ENCODE measurements at regions not wholly inside any gene's neighbourhood (a gene's known extent, or its start where the extent isn't known, plus 50 kb on each side); places are given as distances from the start of the nearest gene placed in this dataset.
A peak's percentile ranks its signal among the peaks of the same experiment; 100 is the strongest.

GRCh38 chrX:79300856-79301255 is 66.3 kb downstream of the ITM2A start:
- DNase-seq, result no peak

GRCh38 chrX:79290596-79290995 is 76.5 kb downstream of the ITM2A start:
- no peak for DNase-seq

- no peak for DNase-seq
Measured at GRCh38 chrX:79288733-79289132, 78.4 kb downstream of the ITM2A start.

DNA sequence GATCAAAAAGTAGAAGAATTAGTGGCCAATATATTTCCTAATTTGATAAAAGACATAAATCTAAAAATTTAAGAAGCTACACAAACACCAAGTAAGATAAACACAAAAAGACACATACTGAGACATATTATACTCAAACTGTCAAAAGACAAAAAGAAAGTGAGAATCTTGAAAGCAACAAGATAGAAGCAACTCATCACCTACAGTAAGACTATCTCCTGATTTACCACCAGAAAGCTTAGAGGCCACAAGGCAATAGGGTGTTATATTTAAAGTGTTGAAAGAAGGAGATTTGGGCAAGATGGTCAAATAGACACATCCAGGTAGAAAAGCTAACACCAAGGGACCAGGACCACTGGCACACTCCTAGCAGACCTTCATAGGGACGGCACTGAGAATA is 79.4 kb downstream of the ITM2A start:
- DNase-seq, result no peak

- DNase-seq, result no peak
Measured at GRCh38 chrX:79281775-79282174, 85.4 kb downstream of the ITM2A start.

DNA sequence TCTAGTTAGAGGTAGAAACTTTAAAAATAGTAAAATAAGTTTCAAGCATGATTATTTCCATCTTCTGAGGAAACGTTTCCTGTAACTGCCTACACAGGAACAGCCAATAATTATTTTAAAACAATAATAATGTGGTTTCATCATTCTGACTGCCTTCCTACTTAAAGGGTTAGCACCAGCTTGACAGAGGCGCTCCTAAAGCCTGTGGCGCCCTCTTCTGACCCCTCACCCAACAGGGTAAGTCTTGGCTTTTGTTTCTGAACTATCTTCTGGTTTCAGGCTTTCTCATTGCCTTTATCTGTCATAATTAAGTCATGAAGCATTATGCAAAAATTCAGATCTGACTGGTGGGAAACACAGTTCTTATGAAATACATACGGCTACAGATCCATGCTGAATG is 96.7 kb downstream of the ITM2A start:
- peak; percentile 37 for DNase-seq

- DNase-seq, result peak; percentile 47
Measured at GRCh38 chrX:79268788-79269187, 98.3 kb downstream of the ITM2A start.

DNA sequence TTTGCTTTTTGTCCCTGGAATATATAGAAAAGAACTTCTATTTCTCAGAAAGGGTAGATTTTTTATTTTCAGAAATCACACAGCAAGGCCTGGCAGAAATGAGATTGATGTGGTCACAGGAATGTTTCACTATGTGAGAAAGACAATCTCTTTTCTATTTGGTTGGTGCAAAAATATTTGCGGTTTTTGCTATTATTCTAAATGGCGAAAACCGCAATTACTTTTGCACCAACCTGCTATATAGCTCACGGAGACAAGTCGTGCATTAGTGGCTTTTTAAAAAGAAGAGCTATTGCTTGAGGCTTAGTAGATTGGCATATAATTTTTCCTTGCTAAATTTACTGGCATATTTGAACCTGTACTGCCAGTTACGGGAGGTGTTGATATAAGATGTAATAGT is 100.4 kb downstream of the ITM2A start:
- DNase-seq, result no peak

- DNase-seq, result no peak
Measured at GRCh38 chrX:79263550-79263949, 103.6 kb downstream of the ITM2A start.

GRCh38 chrX:79259073-79259689 is 108.0 kb downstream of the ITM2A start:
- peak; percentile 17 for DNase-seq

DNA sequence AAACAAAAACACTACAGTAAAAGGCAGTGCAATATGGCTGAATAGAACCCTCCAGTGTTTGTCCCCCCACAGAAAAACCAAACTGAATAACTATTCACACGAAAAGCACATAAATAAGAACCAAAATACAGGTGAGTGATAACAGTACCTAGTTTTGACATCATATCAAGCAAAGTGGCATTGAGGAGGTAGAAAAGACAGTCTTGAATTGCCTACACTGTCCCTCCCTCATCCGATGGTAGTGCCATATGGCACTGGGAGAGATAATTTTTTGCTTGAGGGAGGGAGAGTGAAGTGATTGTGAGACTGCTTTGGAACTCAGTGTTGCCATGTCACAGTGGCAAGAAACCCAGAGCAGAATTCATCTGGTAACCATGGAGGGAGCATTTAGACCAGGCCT is 99.2 kb downstream of the GPR174 start:
- no peak for DNase-seq

DNA sequence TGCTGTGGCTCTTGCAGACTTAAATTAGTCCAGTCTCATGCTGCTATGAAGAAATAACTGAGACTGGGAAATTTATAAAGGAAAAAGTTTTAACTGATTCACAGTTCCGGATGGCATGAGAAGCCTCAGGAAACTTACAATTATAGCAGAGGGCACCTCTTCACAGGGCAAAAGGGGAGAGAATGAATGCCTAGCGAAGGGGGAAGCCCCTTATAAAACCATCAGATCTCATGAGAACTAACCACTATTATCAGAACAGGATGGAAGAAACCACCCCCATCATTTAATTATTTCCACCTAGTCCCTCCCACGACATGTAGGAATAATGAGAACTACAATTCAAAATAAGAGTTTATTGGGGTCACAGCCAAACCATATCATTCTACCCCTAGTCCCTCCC is 91.4 kb downstream of the GPR174 start:
- DNase-seq, result no peak

DNA sequence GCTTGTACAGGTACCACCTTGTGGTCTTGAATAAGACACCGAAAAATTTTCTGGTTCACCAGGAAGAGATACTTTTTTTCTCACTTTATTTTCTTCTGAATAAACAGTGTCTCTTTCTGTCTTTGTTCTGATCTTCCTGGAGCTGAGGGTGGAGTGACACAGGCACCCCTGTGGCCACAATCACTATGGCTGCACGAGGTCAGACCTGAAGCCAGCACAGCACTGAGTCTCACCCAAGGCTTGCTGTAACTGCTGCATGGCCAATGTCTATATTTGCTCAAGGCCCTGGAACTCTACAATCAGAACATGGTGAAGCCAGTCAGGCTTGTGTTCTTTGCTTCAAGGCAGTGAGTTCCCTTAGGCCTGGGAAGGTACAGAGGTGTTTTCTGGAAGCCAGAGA is 87.2 kb downstream of the GPR174 start:
- DNase-seq, result no peak
